OCI-LY7 (cell line): ENCODE measurements at regions not wholly inside any gene's neighbourhood (a gene's known extent, or its start where the extent isn't known, plus 50 kb on each side); places are given as distances from the start of the nearest gene placed in this dataset.

Source experiments
- BruUV-seq: library from RNA; stranded (reverse); fragments of 400-500 nt; replicated peaks from 2 replicates; lab custom pipeline; 2021; lab: Mats Ljungman, UMichigan
- CTCF ChIA-PET: fragments of 300-600 bp; sonication (Branson Sonifier 250); formaldehyde crosslinking; loops from one replicate; lab custom pipeline; 2022; ENCODE audit warnings: antibody characterized with exemption; ENCODE audit not compliant: unreplicated experiment; lab: Charles Lee
- POLR2A ChIA-PET: fragments of 300-600 bp; sonication (Branson Sonifier 250); formaldehyde crosslinking; loops from one replicate; lab custom pipeline; 2022; ENCODE audit warnings: antibody characterized with exemption; lab: Charles Lee
- DNase-seq: peaks from one replicate; pipeline ENCODE4 v3.0.0-alpha.2; 2015; ENCODE audit warnings: low spot score
- H2AFZ ChIP-seq: fragments of 200-600 bp; sonication (generic), shearing (Covaris generic); 2 replicates; pipeline ENCODE4 v1.6.1; 2014; ENCODE audit warnings: mild to moderate bottlenecking, antibody characterized with exemption, low read length, moderate library complexity
- H3K27ac ChIP-seq: fragments of 200-600 bp; sonication (generic); 2 replicates; pipeline ENCODE4 v1.5.1; 2014; ENCODE audit warnings: mixed run types, low read depth, mild to moderate bottlenecking, moderate library complexity, low read length, inconsistent platforms; ENCODE audit not compliant: poor library complexity, severe bottlenecking
- H3K36me3 ChIP-seq: fragments of 200-600 bp; sonication (generic); 2 replicates; pipeline ENCODE4 v1.6.1; 2014; ENCODE audit warnings: mild to moderate bottlenecking, antibody characterized with exemption, low read length, moderate library complexity, mixed read lengths; ENCODE audit not compliant: insufficient read depth
- H3K4me1 ChIP-seq: fragments of 200-600 bp; sonication (generic); 2 replicates; pipeline ENCODE4 v1.5.1; 2014; ENCODE audit warnings: mild to moderate bottlenecking, low read length; ENCODE audit not compliant: insufficient read depth, poor library complexity, severe bottlenecking
- H3K4me2 ChIP-seq: fragments of 200-600 bp; sonication (generic); 2 replicates; pipeline ENCODE4 v1.6.1; 2014; ENCODE audit warnings: mild to moderate bottlenecking, low read length
- H3K4me3 ChIP-seq: fragments of 200-600 bp; sonication (generic); 2 replicates; pipeline ENCODE4 v1.5.1; 2014; ENCODE audit warnings: mild to moderate bottlenecking, low read depth, low read length; ENCODE audit not compliant: poor library complexity, severe bottlenecking
- H3K79me2 ChIP-seq: fragments of 200-600 bp; sonication (generic); 2 replicates; pipeline ENCODE4 v1.6.1; 2016; ENCODE audit warnings: low read depth, mild to moderate bottlenecking, low read length, moderate library complexity, mixed read lengths; ENCODE audit not compliant: insufficient read depth
- H3K9me2 ChIP-seq: fragments of 200-600 bp; sonication (generic); 2 replicates; pipeline ENCODE4 v1.6.1; 2016; ENCODE audit warnings: mild to moderate bottlenecking, low read length, mixed read lengths; ENCODE audit not compliant: insufficient read depth
- H3K9me3 ChIP-seq: fragments of 200-600 bp; sonication (generic); 2 replicates; pipeline ENCODE4 v1.6.1; 2014; ENCODE audit warnings: mild to moderate bottlenecking, mixed run types, low read length, mixed read lengths
- H4K20me1 ChIP-seq: fragments of 200-600 bp; sonication (generic); 2 replicates; pipeline ENCODE4 v1.6.1; 2014; ENCODE audit warnings: mild to moderate bottlenecking, antibody characterized with exemption, low read length, moderate library complexity, mixed read lengths; ENCODE audit not compliant: insufficient read depth
- CTCF ChIP-seq: fragments of 200-600 bp; sonication (generic); conservative IDR thresholded peaks from 2 replicates; pipeline ENCODE4 v1.5.1; 2014; ENCODE audit warnings: mild to moderate bottlenecking, antibody characterized with exemption, low read length, moderate library complexity, mixed read lengths
- EZH2phosphoT487 ChIP-seq: fragments of 200-600 bp; sonication (generic); IDR thresholded peaks from 2 replicates; pipeline ENCODE4 v1.6.1; 2018; ENCODE audit warnings: low read depth, borderline replicate concordance, mild to moderate bottlenecking, mixed run types, antibody characterized with exemption, low read length, moderate library complexity, mixed read lengths
- intact Hi-C: fragments of 100-400 bp; cut with micrococcal nuclease; formaldehyde crosslinking; loops from one replicate; pipeline ENCODE4 v1.10.0; 2022; ENCODE audit not compliant: unreplicated experiment

- Histone ChIP-seq H3K9me3 (no peaks in the 10 kb centered on the region), H4K20me1 (no peaks in the 10 kb centered on the region), H3K4me2 (no peak overlapping the region), H3K4me3 (no peak overlapping the region), H3K9me2 (no peaks in the 10 kb centered on the region), H2AFZ (no peak overlapping the region), H3K36me3 (no peaks in the 10 kb centered on the region), H3K4me1 (no peaks in the 10 kb centered on the region), H3K79me2 (no peaks in the 10 kb centered on the region), H3K27ac (no peak overlapping the region)
- TF ChIP-seq EZH2phosphoT487 (no peak), CTCF (no peak)
- POLR2A ChIA-PET: interaction anchor here (1.1 kb wide), 1 partner anchor 891 kb away, joined by 3 read pairs; no protein-coding TSS in a partner anchor
- DNase-seq: no peak
- intact Hi-C loops: no loop called here
- CTCF ChIA-PET: no interaction called here
- BruUV-seq: no TSS peak
Measured at GRCh38 chr9:82552784-82553183, 510.2 kb downstream of the RASEF start.

GRCh38 chr9:82553654-82554366 is 509.1 kb downstream of the RASEF start:
- no peaks in the 10 kb centered on the region for H3K79me2 ChIP-seq
- H3K4me2 ChIP-seq: no peak overlapping the region
- no peaks in the 10 kb centered on the region for H3K36me3 ChIP-seq
- H3K4me3 ChIP-seq: no peak overlapping the region
- intact Hi-C loops: no loop called here
- H2AFZ ChIP-seq: no peak overlapping the region
- ChIA-PET POLR2A (no interaction called here), CTCF (no interaction called here)
- no peak for DNase-seq
- no peaks in the 10 kb centered on the region for H3K4me1 ChIP-seq
- no TSS peak for BruUV-seq
- H3K9me2 ChIP-seq: no peaks in the 10 kb centered on the region
- H4K20me1 ChIP-seq: no peaks in the 10 kb centered on the region
- no peaks in the 10 kb centered on the region for H3K9me3 ChIP-seq
- no peak overlapping the region for H3K27ac ChIP-seq
- TF ChIP-seq CTCF (no peak), EZH2phosphoT487 (no peak)

- CTCF ChIA-PET: no interaction called here
- Histone ChIP-seq H3K79me2 (no peaks in the 10 kb centered on the region), H3K27ac (no peak overlapping the region), H3K36me3 (no peaks in the 10 kb centered on the region), H2AFZ (no peak overlapping the region), H3K4me3 (no peak overlapping the region), H3K9me2 (no peaks in the 10 kb centered on the region), H3K4me1 (no peaks in the 10 kb centered on the region), H3K4me2 (no peak overlapping the region), H3K9me3 (no peaks in the 10 kb centered on the region), H4K20me1 (no peaks in the 10 kb centered on the region)
- no peak for TF ChIP-seq EZH2phosphoT487
- no peak for TF ChIP-seq CTCF
- no peak for DNase-seq
- BruUV-seq: no TSS peak
- intact Hi-C loops: no loop called here
- POLR2A ChIA-PET: no interaction called here
Measured at GRCh38 chr9:82554381-82554780, 508.6 kb downstream of the RASEF start.
